ENCODE measurements at regions not wholly inside any gene's neighbourhood (a gene's known extent, or its start where the extent isn't known, plus 50 kb on each side); places are given as distances from the start of the nearest gene placed in this dataset.

DNA sequence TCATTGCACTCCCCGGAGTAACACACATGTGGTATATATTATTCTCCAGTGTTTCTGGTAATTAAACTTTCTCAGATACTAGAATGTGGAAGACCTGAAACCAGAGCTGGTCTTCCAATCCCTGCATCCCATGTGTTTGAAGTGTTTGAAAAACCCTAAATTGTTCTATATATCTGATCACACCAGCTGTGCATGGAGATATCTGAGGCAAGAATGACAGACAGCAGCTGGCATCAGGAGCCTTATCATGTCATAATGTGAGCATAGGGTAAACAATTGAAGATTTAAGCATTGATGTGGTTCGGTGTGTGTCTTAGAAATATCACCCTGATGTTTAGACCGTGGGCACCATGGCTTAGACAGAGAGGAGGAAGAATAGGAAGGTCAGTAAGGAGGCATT lies 251.0 kb downstream of the CDH11 start:
- TF ChIP-seq, protein P1, sequence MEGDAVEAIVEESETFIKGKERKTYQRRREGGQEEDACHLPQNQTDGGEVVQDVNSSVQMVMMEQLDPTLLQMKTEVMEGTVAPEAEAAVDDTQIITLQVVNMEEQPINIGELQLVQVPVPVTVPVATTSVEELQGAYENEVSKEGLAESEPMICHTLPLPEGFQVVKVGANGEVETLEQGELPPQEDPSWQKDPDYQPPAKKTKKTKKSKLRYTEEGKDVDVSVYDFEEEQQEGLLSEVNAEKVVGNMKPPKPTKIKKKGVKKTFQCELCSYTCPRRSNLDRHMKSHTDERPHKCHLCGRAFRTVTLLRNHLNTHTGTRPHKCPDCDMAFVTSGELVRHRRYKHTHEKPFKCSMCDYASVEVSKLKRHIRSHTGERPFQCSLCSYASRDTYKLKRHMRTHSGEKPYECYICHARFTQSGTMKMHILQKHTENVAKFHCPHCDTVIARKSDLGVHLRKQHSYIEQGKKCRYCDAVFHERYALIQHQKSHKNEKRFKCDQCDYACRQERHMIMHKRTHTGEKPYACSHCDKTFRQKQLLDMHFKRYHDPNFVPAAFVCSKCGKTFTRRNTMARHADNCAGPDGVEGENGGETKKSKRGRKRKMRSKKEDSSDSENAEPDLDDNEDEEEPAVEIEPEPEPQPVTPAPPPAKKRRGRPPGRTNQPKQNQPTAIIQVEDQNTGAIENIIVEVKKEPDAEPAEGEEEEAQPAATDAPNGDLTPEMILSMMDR (IDR thresholded peaks at IDR 0.05): no peak
- TF ChIP-seq POLR2A (IDR thresholded peaks at IDR 0.05): no peak
